ENCODE measurements at regions not wholly inside any gene's neighbourhood (a gene's known extent, or its start where the extent isn't known, plus 50 kb on each side); places are given as distances from the start of the nearest gene placed in this dataset.

- no peak for DNase-seq
Observed at GRCh38 chr4:59086410-59086809, 1976.2 kb upstream of the IGFBP7 start.

GRCh38 chr4:59091146-59092142, 1981.3 kb upstream of the IGFBP7 start:
- no peak for DNase-seq

- no peak for DNase-seq
Observed at GRCh38 chr4:59094505-59094904, 1984.3 kb upstream of the IGFBP7 start.

- DNase-seq = no peak
Observed at GRCh38 chr4:59102311-59102710, 1992.1 kb upstream of the IGFBP7 start.

- no peak for DNase-seq
Observed at GRCh38 chr4:59120287-59120814, 2010.2 kb upstream of the IGFBP7 start.

GRCh38 chr4:59122626-59123025, 2012.4 kb upstream of the IGFBP7 start:
- DNase-seq = no peak

- no peak for DNase-seq
Observed at GRCh38 chr4:59126159-59126558, 2016.0 kb upstream of the IGFBP7 start.

GRCh38 chr4:59127006-59127405, 2016.8 kb upstream of the IGFBP7 start:
- no peak for DNase-seq

GRCh38 chr4:59127743-59128142, 2017.6 kb upstream of the IGFBP7 start:
- no peak for DNase-seq

GRCh38 chr4:59135248-59135985, 2025.2 kb upstream of the IGFBP7 start:
- DNase-seq = no peak

- no peak for DNase-seq
Observed at GRCh38 chr4:59161249-59161648, 2038.9 kb upstream of the ADGRL3 start.

GRCh38 chr4:59175617-59176016, 2024.5 kb upstream of the ADGRL3 start:
- no peak for DNase-seq

- no peak for DNase-seq
Observed at GRCh38 chr4:59179372-59179771, 2020.8 kb upstream of the ADGRL3 start.

- no peak for DNase-seq
Observed at GRCh38 chr4:59180161-59180560, 2020.0 kb upstream of the ADGRL3 start.

GRCh38 chr4:59180969-59181368, 2019.2 kb upstream of the ADGRL3 start:
- no peak for DNase-seq

GRCh38 chr4:59195839-59196238, 2004.3 kb upstream of the ADGRL3 start:
- DNase-seq = no peak

GRCh38 chr4:59200992-59201391, 1999.1 kb upstream of the ADGRL3 start:
- peak; percentile 12 for DNase-seq

GRCh38 chr4:59217910-59218631, 1982.1 kb upstream of the ADGRL3 start:
- DNase-seq = no peak

- DNase-seq = no peak
Observed at GRCh38 chr4:59222221-59222620, 1977.9 kb upstream of the ADGRL3 start.

- DNase-seq = no peak
Observed at GRCh38 chr4:59223292-59223941, 1976.7 kb upstream of the ADGRL3 start.

- DNase-seq = no peak
Observed at GRCh38 chr4:59238212-59238611, 1961.9 kb upstream of the ADGRL3 start.

GRCh38 chr4:59240011-59240410, 1960.1 kb upstream of the ADGRL3 start:
- DNase-seq = no peak
